HepG2 (cell line): ENCODE measurements at regions not wholly inside any gene's neighbourhood (a gene's known extent, or its start where the extent isn't known, plus 50 kb on each side); places are given as distances from the start of the nearest gene placed in this dataset.

Experiments
- ATAC-seq: fragments of 200-7000 bp; cut with Tn5 transposase; 3 replicates; pipeline ENCODE4 v1.9.1; 2020; ENCODE audit warnings: mild to moderate bottlenecking, moderate library complexity
- BruUV-seq: library from RNA; stranded (reverse); fragments of 400-500 nt; replicated peaks from 2 replicates; lab custom pipeline; 2021; lab: Mats Ljungman, UMichigan
- CTCF ChIA-PET: fragments of 300-600 bp; formaldehyde crosslinking; extraction: SDS; loops from one replicate; lab custom pipeline; 2021; ENCODE audit warnings: low total read pairs, inconsistent platforms, low intra/inter-chr PET ratio; lab: Yijun Ruan, JAX
- POLR2A ChIA-PET: fragments of 350-600 bp; sonication (Branson Sonifier 250); formaldehyde crosslinking; loops from one replicate; lab custom pipeline; 2020; ENCODE audit warnings: antibody characterized with exemption, inconsistent platforms; lab: Yijun Ruan, JAX
- DNase-seq: peaks from one replicate; pipeline ENCODE4 v3.0.0-alpha.2; 2015; ENCODE audit warnings: low spot score
- FAIRE-seq: peaks from 3 replicates; lab custom pipeline; 2011; peaks lifted over from hg19 to GRCh38; lab: Jason Lieb, UNC
- H2AFZ ChIP-seq: one replicate; pipeline ENCODE4 v1.6.1; 2011; ENCODE audit warnings: low read length, inconsistent platforms
- H3K27ac ChIP-seq: fragments of 300-600 bp; 3 replicates; pipeline ENCODE4 v1.8.0; 2011; ENCODE audit warnings: mixed run types, mild to moderate bottlenecking, mixed read lengths, low read length, inconsistent platforms; ENCODE audit not compliant: insufficient read depth; ENCODE audit errors: extremely low read length
- H3K27me3 ChIP-seq, 2 experiments: fragments of 200-600 bp in 1 of 2; 2 replicates in 1 of 2; 3 replicates in 1 of 2; pipeline versions ENCODE4 v1.6.0 to v1.8.0; 2011; ENCODE audit warnings: low read length in 2 of 2, mild to moderate bottlenecking in 2 of 2, moderate library complexity in 2 of 2, inconsistent platforms in 1 of 2; ENCODE audit not compliant: insufficient read depth in 2 of 2, control insufficient read depth in 1 of 2
- H3K36me3 ChIP-seq, 2 experiments: fragments of 200-600 bp in 1 of 2; replicated peaks in 1 of 2; 2 replicates in 1 of 2; 3 replicates in 1 of 2; pipeline versions ENCODE4 v1.5.1 to v1.8.0; 2011; ENCODE audit warnings: low read length in 2 of 2, inconsistent platforms in 1 of 2; ENCODE audit not compliant: insufficient read depth in 2 of 2, control insufficient read depth in 1 of 2
- H3K4me1 ChIP-seq: 2 replicates; pipeline ENCODE4 v1.5.1; 2012; ENCODE audit warnings: low read length, inconsistent platforms; ENCODE audit not compliant: insufficient read depth
- H3K4me2 ChIP-seq: 2 replicates; pipeline ENCODE4 v1.6.0; 2011; ENCODE audit warnings: low read depth, low read length, inconsistent platforms
- H3K4me3 ChIP-seq, 3 experiments: fragments of 200-600 bp in 1 of 3; sonication (generic), shearing (Covaris generic) in 1 of 3; replicated peaks in 1 of 3; 2 replicates each; pipeline ENCODE4 v1.5.1; 2011 to 2016; ENCODE audit warnings: low read length in 3 of 3, inconsistent platforms in 2 of 3, low read depth in 2 of 3, mild to moderate bottlenecking in 2 of 3, control low read depth in 1 of 3, mixed read lengths in 1 of 3; ENCODE audit not compliant: insufficient read depth in 1 of 3
- H3K79me2 ChIP-seq: one replicate; pipeline ENCODE4 v1.6.1; 2011; ENCODE audit warnings: low read length, inconsistent platforms; ENCODE audit not compliant: insufficient read depth
- H3K9ac ChIP-seq: 2 replicates; pipeline ENCODE4 v1.6.0; 2011; ENCODE audit warnings: mild to moderate bottlenecking, low read depth, low read length, inconsistent platforms; ENCODE audit not compliant: insufficient read depth
- H3K9me3 ChIP-seq: 2 replicates; pipeline ENCODE4 v1.5.1; 2012; ENCODE audit warnings: mild to moderate bottlenecking, low read length
- H4K20me1 ChIP-seq: 2 replicates; pipeline ENCODE4 v1.6.0; 2011; ENCODE audit warnings: inconsistent platforms, mild to moderate bottlenecking, low read length, moderate library complexity; ENCODE audit not compliant: insufficient read depth
- ETV5 ChIP-seq: IDR thresholded peaks from 2 replicates; pipeline ENCODE4 v1.6.1; 2018; ENCODE audit warnings: missing biosample characterization, missing genetic modification reagents, inconsistent platforms, borderline replicate concordance
- HDAC1 ChIP-seq: sonication (generic); formaldehyde crosslinking; IDR thresholded peaks from 2 replicates; pipeline ENCODE4 v1.5.1; 2020; ENCODE audit warnings: mild to moderate bottlenecking, missing genetic modification reagents
- NR2F1 ChIP-seq, 2 experiments: fragments of 450-650 bp in 1 of 2; formaldehyde crosslinking in 1 of 2; IDR thresholded peaks; 2 replicates each; pipeline versions ENCODE4 v1.5.0 to v1.6.1; 2016 to 2020; ENCODE audit warnings: mild to moderate bottlenecking in 1 of 2, missing compliant biosample characterization in 1 of 2, missing genetic modification reagents in 1 of 2, moderate library complexity in 1 of 2
- PAX8 ChIP-seq: sonication (generic); formaldehyde crosslinking; IDR thresholded peaks from 2 replicates; pipeline ENCODE4 v1.8.0; 2022; ENCODE audit warnings: mild to moderate bottlenecking, missing genetic modification reagents, borderline replicate concordance
- PRMT3 ChIP-seq: sonication (generic); formaldehyde crosslinking; IDR thresholded peaks from 2 replicates; pipeline ENCODE4 v1.8.1; 2022; ENCODE audit warnings: low read depth, mild to moderate bottlenecking, moderate library complexity, missing genetic modification reagents, borderline replicate concordance
- SOX13 ChIP-seq, 3 experiments: fragments of 450-650 bp in 1 of 3; sonication (generic) in 1 of 3; formaldehyde crosslinking in 1 of 3; IDR thresholded peaks in 2 of 3; conservative IDR thresholded peaks in 1 of 3; 2 replicates each; pipeline versions ENCODE4 v1.5.0 to v1.6.1; 2016 to 2020; ENCODE audit warnings: antibody characterized with exemption in 1 of 3, mild to moderate bottlenecking in 1 of 3, missing compliant biosample characterization in 1 of 3, missing genetic modification reagents in 1 of 3, moderate library complexity in 1 of 3
- TBX2 ChIP-seq: sonication (generic); formaldehyde crosslinking; IDR thresholded peaks from 2 replicates; pipeline ENCODE4 v1.5.0; 2020; ENCODE audit warnings: missing genetic modification reagents, mild to moderate bottlenecking, borderline replicate concordance
- ZBTB7A ChIP-seq: sonication (generic); formaldehyde crosslinking; IDR thresholded peaks from 2 replicates; pipeline ENCODE4 v1.8.0; 2022; ENCODE audit warnings: mild to moderate bottlenecking, missing genetic modification reagents
- ZNF263 ChIP-seq: sonication (generic); formaldehyde crosslinking; IDR thresholded peaks from 2 replicates; pipeline ENCODE4 v1.4.0; 2020; ENCODE audit warnings: missing genetic modification reagents
- WGBS: methylation state at CpG from one replicate; pipeline ENCODE4 v1.1.6; 2017; ENCODE audit warnings: low lambda C conversion rate; 5-methylcytosine and 5-hydroxymethylcytosine counted together
- in situ Hi-C: cut with HindIII; loops from 2 replicates; pipeline ENCODE4 v1.10.0; 2017; ENCODE audit warnings: low pct_unique_long_range_greater_than_20kb; ENCODE audit not compliant: extremely low pct_ligation_motif_present
- intact Hi-C: fragments of 100-400 bp; cut with micrococcal nuclease; formaldehyde crosslinking; loops from one replicate; pipeline ENCODE4 v1.10.0; 2022; ENCODE audit not compliant: unreplicated experiment
- TF ChIP-seq, protein P1 (sequence below): sonication (generic); formaldehyde crosslinking; IDR thresholded peaks from 2 replicates; pipeline ENCODE4 v1.5.0; 2020; ENCODE audit warnings: missing genetic modification reagents
- TF ChIP-seq, protein P2 (sequence below): sonication (generic); formaldehyde crosslinking; IDR thresholded peaks from 2 replicates; pipeline ENCODE4 v1.4.0; 2020; ENCODE audit warnings: missing genetic modification reagents

DNA sequence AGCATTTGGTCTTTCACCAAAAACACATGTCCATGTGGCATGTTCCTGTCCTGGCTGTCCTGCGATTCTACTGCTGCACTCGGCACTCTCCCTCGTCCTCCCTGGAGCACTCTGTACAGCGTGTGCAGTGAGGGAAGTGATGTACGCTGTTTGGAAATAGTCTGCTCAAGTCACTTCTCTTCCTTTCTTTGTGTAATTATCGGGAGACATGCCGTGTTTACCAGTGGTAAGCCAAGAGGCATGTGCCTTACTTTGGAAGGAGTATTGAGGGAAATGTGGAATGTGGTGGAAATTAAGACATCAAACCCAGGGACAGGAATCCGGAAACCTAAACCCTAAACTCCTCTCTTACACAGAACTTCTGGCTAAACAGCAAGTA lies 268.5 kb upstream of the FOXQ1 start:
- no peak for FAIRE-seq
- peak; percentile 86 for TF ChIP-seq ZNF263 (CRISPR knock-in tag)
- TF ChIP-seq PAX8 (CRISPR knock-in tag) = no peak
- TF ChIP-seq, all 625 proteins: peak for 1
- no peaks in the 10 kb centered on the region for H3K79me2 ChIP-seq
- H3K4me1 ChIP-seq = peaks cover 65% of the 10 kb centered on the region
- CTCF ChIA-PET = no interaction called here
- POLR2A ChIA-PET = interaction anchor here (1.2 to 1.3 kb wide), 2 partner anchors 12 to 140 kb away, joined by 4 to 22 read pairs; no protein-coding TSS in a partner anchor
- no peaks in the 10 kb centered on the region for H3K9me3 ChIP-seq
- 98% methylated on average over 8 of the region's 8 CpGs for WGBS
- no peak overlapping the region for H3K4me3 ChIP-seq
- in situ Hi-C loops = no loop called here
- no peaks in the 10 kb centered on the region for H3K27me3 ChIP-seq
- intact Hi-C loops = no loop called here
- H3K27ac ChIP-seq = no peak overlapping the region
- DNase-seq (no peak), ATAC-seq (no peak)
- H2AFZ ChIP-seq = no peak overlapping the region
- no peaks in the 10 kb centered on the region for H4K20me1 ChIP-seq
- no peak overlapping the region for H3K9ac ChIP-seq
- no peaks in the 10 kb centered on the region for H3K36me3 ChIP-seq
- H3K4me2 ChIP-seq = no peak overlapping the region
- no TSS peak for BruUV-seq

DNA sequence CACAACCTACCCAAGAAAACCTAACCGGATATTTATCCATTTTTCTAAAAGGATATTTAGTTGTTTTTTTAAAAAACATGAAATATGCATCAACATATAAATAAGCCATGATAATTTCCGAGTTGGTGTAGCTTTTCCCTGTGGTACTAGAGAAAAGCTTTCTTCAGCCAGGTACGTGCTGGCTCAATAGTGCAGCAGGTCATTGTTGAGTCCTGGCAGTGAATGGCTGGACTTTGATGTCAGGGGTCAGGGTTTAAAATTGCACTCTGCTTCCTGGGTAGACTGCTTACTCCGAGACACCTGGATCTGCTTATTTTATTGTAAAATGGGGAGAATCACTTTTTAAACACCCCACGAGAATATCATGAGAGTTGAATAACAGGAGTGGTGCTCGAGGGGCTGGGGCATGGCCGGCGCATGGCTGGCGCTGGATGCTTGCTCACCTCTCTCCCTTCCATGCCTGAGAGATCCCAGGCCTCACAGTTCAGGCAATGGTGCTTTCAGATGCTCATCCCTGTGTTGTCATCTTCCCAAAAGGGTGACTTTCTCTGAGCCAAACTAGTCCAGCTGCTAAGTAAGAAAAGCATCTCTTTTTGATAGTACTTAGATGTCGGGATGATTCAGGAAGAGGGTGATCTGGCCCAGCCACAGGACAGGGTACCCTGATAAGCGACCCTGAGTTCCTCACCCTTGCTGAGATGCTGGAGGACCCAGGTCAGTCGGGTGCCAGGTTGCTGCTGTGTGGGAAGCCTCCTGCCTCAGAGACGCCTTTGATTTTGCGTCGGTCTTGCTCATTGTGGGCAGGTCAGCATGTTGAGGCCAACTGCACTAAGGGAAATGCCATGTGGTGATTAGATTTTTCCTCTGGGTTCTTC lies 269.1 kb upstream of the FOXQ1 start:
- 84% methylated on average over 15 of the region's 15 CpGs for WGBS
- Histone ChIP-seq H3K4me3 (no peak overlapping the region), H3K9ac (no peak overlapping the region), H4K20me1 (no peaks in the 10 kb centered on the region), H2AFZ (no peak overlapping the region), H3K27ac (no peak overlapping the region), H3K9me3 (no peaks in the 10 kb centered on the region), H3K4me2 (no peak overlapping the region), H3K27me3 (no peaks in the 10 kb centered on the region), H3K36me3 (no peaks in the 10 kb centered on the region), H3K4me1 (peaks cover 65% of the 10 kb centered on the region), H3K79me2 (no peaks in the 10 kb centered on the region)
- ATAC-seq (no peak), DNase-seq (no peak), FAIRE-seq (no peak)
- in situ Hi-C loops (no loop called here), intact Hi-C loops (no loop called here)
- ChIA-PET POLR2A (interaction anchor here (1.0 to 1.2 kb wide), 2 partner anchors 12 to 269 kb away, joined by 3 to 9 read pairs; partner anchors contain the start of gene FOXQ1), CTCF (no interaction called here)
- BruUV-seq = no TSS peak
- TF ChIP-seq, protein P1, sequence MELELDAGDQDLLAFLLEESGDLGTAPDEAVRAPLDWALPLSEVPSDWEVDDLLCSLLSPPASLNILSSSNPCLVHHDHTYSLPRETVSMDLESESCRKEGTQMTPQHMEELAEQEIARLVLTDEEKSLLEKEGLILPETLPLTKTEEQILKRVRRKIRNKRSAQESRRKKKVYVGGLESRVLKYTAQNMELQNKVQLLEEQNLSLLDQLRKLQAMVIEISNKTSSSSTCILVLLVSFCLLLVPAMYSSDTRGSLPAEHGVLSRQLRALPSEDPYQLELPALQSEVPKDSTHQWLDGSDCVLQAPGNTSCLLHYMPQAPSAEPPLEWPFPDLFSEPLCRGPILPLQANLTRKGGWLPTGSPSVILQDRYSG (CRISPR knock-in tag) = no peak
- TF ChIP-seq ETV5 (CRISPR knock-in tag) (peak; percentile 26; the same call in 1 of the 2 replicates), HDAC1 (CRISPR knock-in tag) (peak; percentile 23; the same call in 1 of the 2 replicates), NR2F1 (CRISPR knock-in tag; IDR thresholded peaks at IDR 0.05) (peak in 1 of 2 experiments; percentile 28; a peak in 1 of 4 replicates), ZBTB7A (no peak), PRMT3 (CRISPR knock-in tag) (no peak), SOX13 (IDR thresholded peaks at IDR 0.05) (no peak), SOX13 (CRISPR knock-in tag; conservative IDR thresholded peaks at IDR 0.05 in 1 of 2, IDR thresholded peaks at IDR 0.05 in 1 of 2) (peak in 1 of 2 experiments; percentile 51; a peak in 1 of 4 replicates), TBX2 (CRISPR knock-in tag) (peak; percentile 14; the same call in 1 of the 2 replicates)
- TF ChIP-seq, protein P2, sequence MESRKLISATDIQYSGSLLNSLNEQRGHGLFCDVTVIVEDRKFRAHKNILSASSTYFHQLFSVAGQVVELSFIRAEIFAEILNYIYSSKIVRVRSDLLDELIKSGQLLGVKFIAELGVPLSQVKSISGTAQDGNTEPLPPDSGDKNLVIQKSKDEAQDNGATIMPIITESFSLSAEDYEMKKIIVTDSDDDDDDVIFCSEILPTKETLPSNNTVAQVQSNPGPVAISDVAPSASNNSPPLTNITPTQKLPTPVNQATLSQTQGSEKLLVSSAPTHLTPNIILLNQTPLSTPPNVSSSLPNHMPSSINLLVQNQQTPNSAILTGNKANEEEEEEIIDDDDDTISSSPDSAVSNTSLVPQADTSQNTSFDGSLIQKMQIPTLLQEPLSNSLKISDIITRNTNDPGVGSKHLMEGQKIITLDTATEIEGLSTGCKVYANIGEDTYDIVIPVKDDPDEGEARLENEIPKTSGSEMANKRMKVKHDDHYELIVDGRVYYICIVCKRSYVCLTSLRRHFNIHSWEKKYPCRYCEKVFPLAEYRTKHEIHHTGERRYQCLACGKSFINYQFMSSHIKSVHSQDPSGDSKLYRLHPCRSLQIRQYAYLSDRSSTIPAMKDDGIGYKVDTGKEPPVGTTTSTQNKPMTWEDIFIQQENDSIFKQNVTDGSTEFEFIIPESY (CRISPR knock-in tag) = 0 out of 2 replicates have a peak, but pooled peaks have one; percentile 35
